BJ (cell line): ENCODE measurements at regions not wholly inside any gene's neighbourhood (a gene's known extent, or its start where the extent isn't known, plus 50 kb on each side); places are given as distances from the start of the nearest gene placed in this dataset.

Source experiments
- CTCF ChIA-PET: fragments of 350-600 bp; formaldehyde crosslinking; extraction: SDS; loops from one replicate; lab custom pipeline; 2021; ENCODE audit warnings: antibody characterized with exemption, inconsistent platforms; lab: Yijun Ruan, JAX
- POLR2A ChIA-PET: fragments of 300-600 bp; sonication (Branson Sonifier 250); formaldehyde crosslinking; extraction: SDS; loops from one replicate; lab custom pipeline; 2021; ENCODE audit warnings: antibody characterized with exemption; lab: Charles Lee
- DNase-seq: peaks from one replicate; pipeline ENCODE4 v3.0.0-alpha.2; 2011; ENCODE audit warnings: low read depth
- H3K27me3 ChIP-seq: 2 replicates; pipeline ENCODE4 v1.6.0; 2011; ENCODE audit warnings: low read length; ENCODE audit not compliant: control insufficient read depth, insufficient read depth
- H3K36me3 ChIP-seq: 2 replicates; pipeline ENCODE4 v1.5.1; 2011; ENCODE audit warnings: low read length; ENCODE audit not compliant: control insufficient read depth, insufficient read depth
- H3K4me3 ChIP-seq: 2 replicates; pipeline ENCODE4 v1.5.1; 2011; ENCODE audit warnings: low read depth, mild to moderate bottlenecking, control low read depth, low read length
- CTCF ChIP-seq: IDR thresholded peaks from 2 replicates; pipeline ENCODE4 v1.5.1; 2011; ENCODE audit warnings: low read depth, mild to moderate bottlenecking, control low read depth, inconsistent platforms, low read length, moderate library complexity; ENCODE audit not compliant: insufficient read depth

- Histone ChIP-seq H3K4me3 (no peak overlapping the region), H3K36me3 (no peaks in the 10 kb centered on the region), H3K27me3 (no peaks in the 10 kb centered on the region)
- TF ChIP-seq CTCF = no peak
- DNase-seq = no peak
- ChIA-PET POLR2A (no interaction called here), CTCF (no interaction called here)
These were observed 431.9 kb downstream of the ANXA1 start for GRCh38 chr9:73583576-73583975.

GRCh38 chr9:73595036-73595545 lies 443.4 kb downstream of the ANXA1 start:
- DNase-seq = no peak
- no peaks in the 10 kb centered on the region for H3K27me3 ChIP-seq
- H3K4me3 ChIP-seq = no peak overlapping the region
- H3K36me3 ChIP-seq = no peaks in the 10 kb centered on the region
- ChIA-PET POLR2A (no interaction called here), CTCF (no interaction called here)
- TF ChIP-seq CTCF = no peak

GRCh38 chr9:73596321-73596720 lies 444.7 kb downstream of the ANXA1 start:
- POLR2A ChIA-PET = no interaction called here

GRCh38 chr9:73597039-73597438 lies 445.4 kb downstream of the ANXA1 start:
- POLR2A ChIA-PET = no interaction called here
- TF ChIP-seq CTCF = no peak

More at GRCh38 chr9:73596321-73596720, 444.7 kb downstream of the ANXA1 start:
- no peak overlapping the region for H3K4me3 ChIP-seq
- CTCF ChIA-PET = no interaction called here
- H3K27me3 ChIP-seq = no peaks in the 10 kb centered on the region
- no peak for TF ChIP-seq CTCF
- DNase-seq = no peak
- H3K36me3 ChIP-seq = no peaks in the 10 kb centered on the region

GRCh38 chr9:73597771-73598170 lies 446.1 kb downstream of the ANXA1 start:
- no peaks in the 10 kb centered on the region for H3K36me3 ChIP-seq
- no peak for TF ChIP-seq CTCF
- CTCF ChIA-PET = no interaction called here
- no peaks in the 10 kb centered on the region for H3K27me3 ChIP-seq
- H3K4me3 ChIP-seq = no peak overlapping the region
- no peak for DNase-seq
- POLR2A ChIA-PET = no interaction called here

More at GRCh38 chr9:73597039-73597438, 445.4 kb downstream of the ANXA1 start:
- H3K27me3 ChIP-seq = no peaks in the 10 kb centered on the region
- H3K36me3 ChIP-seq = no peaks in the 10 kb centered on the region
- CTCF ChIA-PET = no interaction called here
- H3K4me3 ChIP-seq = no peak overlapping the region
- no peak for DNase-seq
